Hematopoietic multipotent progenitor cell treated with erythropoietin and hydrocortisone succinate and interleukin-3 and kit ligand, for 15 days (in vitro differentiated cells): ENCODE measurements at regions not wholly inside any gene's neighbourhood (a gene's known extent, or its start where the extent isn't known, plus 50 kb on each side); places are given as distances from the start of the nearest gene placed in this dataset.
A peak's percentile ranks its signal among the peaks of the same experiment; 100 is the strongest.

Experiments
- DNase-seq: peaks from one replicate; pipeline ENCODE4 v3.0.0-alpha.2; 2015; ENCODE audit warnings: low spot score

DNA sequence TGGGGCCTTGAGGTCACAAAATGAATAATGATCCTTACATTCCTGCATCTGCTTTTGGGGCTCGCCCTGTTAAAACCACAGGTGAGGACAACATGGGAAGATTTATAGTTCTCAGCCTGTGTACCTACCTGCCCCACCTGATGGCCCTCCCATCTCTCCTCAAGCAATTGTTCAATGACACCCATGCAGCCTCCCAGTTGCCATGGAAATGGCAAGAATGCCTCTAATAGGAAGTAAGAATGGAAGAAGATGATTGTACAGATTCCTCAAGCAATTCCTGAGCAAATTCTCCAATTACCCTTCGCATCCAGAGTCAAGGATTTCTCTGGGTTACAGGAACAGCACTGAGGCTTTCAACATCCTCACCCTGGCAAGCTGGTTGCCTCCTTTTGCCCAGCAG is 78.6 kb upstream of the CCL2 start:
- DNase-seq, result no peak

DNA sequence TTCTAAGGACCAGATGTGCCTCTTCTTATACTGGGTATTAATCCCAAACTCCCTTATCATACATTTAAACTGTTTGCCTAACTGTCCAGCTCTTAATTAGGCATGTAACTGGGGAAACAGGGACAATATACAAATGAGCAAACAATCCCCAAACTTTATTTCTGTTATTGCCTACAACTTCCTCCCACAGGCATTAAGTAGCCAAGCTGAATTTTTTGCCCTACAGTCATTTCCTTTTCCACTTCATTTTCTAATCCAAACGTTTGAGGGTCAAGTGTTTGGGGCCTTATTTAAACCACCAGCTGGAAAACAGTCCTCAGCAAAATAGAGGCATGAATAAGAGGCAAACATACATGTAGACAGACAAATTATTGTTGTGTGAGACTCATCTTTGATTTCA is 77.4 kb upstream of the CCL2 start:
- DNase-seq, result no peak

DNA sequence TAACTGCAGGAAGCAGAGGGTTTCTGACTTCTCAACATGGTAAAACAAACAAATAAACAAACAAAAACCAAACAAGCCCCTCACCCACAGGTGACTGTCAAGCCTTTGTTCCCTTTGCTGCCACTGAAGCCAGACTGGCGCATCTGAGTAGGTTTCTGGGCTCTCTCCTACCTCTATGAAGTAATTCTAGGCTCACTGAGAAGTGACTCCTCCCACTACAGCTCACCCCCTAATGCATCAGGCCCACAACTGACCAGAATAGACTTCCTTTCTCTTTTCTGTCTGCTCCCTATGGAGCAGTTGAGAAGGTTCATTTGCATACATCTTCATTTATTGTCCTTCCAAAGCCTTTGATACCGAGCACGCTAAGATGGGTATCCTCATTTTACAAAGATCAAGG is 77.0 kb upstream of the CCL2 start:
- DNase-seq, result no peak

GRCh38 chr17:34182036-34182803 is 72.9 kb upstream of the CCL2 start:
- DNase-seq, result no peak

DNA sequence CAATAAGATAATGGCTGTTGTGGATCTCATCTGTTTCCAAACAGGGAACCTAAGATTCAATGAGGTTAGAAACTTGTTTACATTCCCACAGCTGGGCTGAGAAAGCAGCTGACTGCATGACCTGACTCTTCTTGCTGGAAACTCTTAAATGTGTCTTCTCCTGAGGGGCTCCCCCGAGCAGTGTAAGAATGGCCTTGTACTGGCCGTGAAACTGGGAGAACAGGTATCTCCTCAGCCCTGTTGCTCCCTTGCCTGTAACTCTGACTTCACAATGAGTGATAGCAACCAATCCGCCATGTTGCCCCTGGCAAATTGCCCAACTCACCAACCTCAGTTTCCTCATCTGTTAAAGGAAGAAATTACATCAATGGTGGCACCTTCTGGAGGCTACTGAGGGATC is 59.1 kb upstream of the CCL2 start:
- DNase-seq, result no peak

GRCh38 chr17:34198519-34198918 is 56.6 kb upstream of the CCL2 start:
- DNase-seq, result no peak

- DNase-seq, result no peak
These were observed 55.6 kb upstream of the CCL2 start for GRCh38 chr17:34199454-34199853.

DNA sequence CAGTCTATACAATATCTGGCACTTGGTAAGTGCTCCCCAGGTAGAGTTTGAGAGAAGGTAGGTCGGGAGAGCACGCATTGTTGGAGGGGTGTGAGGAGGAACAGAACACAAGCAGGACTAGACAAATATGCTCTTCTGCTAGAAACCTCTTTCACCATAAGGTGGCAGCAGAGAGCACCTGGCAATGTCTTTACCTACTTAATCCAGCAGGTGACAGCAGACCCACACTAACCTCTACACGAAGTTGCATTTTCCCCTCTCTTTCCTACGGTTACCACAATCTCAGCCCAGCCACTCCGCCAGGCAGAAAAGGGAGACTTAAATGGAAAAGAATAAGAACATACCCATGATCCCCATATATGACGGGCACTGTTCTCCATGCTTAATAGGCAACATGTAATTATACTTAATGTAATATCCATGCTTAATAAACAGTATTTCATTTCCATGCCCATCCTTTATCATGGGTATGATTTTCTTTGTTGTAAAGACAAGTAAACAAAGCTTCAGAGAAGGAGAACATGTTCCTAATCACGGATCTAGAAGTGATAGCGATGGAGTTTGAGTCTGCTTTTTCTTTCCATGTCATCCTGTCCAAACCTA is 55.1 kb upstream of the CCL2 start:
- peak; percentile 77 for DNase-seq

DNA sequence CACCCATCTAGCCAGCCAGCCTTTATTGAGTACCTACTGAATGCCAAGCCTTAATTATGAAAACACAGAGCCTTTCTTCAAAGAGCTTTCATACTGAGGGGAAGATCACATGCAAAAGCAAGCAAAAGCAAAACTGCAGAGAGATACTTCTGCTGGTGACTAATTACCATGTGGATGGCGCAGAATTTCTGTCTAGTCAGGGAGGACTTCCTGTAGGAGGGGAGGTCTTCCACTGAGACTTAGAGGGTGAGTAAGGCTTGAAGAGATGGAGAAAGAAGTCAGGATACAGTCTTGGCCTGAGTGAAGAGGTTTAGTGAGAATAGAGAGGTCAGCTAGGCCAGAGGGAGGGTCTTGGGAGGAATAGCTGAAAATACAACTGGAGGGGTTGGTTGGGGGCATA is 53.9 kb upstream of the CCL2 start:
- DNase-seq, result no peak

DNA sequence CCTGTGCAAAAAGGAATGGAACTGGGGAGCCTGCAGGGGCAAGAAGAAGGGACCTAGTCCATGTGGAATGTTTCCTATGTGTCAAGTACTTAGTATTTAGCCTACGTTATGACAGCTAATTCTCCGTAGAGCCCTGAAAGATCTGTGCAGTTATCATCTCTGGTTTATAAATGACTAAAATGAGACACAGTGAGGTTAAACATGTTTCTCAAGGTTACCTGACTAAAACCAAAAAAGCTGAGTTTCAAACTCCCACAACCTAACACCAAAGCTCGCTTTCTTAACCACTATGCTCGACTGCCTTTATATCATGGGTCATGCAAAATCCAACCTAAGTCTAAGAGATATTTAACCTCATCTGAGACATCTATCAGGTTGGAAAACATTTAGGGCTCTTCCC is 53.3 kb upstream of the CCL2 start:
- no peak for DNase-seq

GRCh38 chr17:34203018-34203638 is 52.0 kb upstream of the CCL2 start:
- no peak for DNase-seq

GRCh38 chr17:34204402-34204801 is 50.7 kb upstream of the CCL2 start:
- DNase-seq, result no peak
